ENCODE measurements at regions not wholly inside any gene's neighbourhood (a gene's known extent, or its start where the extent isn't known, plus 50 kb on each side); places are given as distances from the start of the nearest gene placed in this dataset.

DNA sequence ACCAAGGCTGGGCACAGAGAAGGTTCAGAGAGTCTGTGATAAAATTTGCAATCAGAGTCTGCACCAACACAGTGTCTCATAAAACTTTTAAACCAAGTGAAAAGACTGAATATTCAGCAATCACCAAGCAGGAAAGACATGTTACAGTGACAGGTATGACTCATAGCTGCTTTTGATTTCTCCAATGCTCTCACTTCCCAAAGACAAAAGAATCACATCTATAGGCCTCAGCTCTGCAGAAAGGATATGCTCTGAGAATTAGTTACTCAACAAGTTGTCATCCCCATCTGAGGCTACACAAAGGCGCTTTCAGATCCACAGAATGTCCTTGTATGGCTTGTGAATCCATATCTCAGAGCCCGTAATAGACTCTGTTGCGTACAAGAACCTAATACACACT lies 92.5 kb downstream of the KCNF1 start:
- TF ChIP-seq, protein P1, sequence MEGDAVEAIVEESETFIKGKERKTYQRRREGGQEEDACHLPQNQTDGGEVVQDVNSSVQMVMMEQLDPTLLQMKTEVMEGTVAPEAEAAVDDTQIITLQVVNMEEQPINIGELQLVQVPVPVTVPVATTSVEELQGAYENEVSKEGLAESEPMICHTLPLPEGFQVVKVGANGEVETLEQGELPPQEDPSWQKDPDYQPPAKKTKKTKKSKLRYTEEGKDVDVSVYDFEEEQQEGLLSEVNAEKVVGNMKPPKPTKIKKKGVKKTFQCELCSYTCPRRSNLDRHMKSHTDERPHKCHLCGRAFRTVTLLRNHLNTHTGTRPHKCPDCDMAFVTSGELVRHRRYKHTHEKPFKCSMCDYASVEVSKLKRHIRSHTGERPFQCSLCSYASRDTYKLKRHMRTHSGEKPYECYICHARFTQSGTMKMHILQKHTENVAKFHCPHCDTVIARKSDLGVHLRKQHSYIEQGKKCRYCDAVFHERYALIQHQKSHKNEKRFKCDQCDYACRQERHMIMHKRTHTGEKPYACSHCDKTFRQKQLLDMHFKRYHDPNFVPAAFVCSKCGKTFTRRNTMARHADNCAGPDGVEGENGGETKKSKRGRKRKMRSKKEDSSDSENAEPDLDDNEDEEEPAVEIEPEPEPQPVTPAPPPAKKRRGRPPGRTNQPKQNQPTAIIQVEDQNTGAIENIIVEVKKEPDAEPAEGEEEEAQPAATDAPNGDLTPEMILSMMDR (IDR thresholded peaks at IDR 0.05), result no peak
- TF ChIP-seq TAF1 (IDR thresholded peaks at IDR 0.05; ENCODE audit: borderline replicate concordance, low read depth, low read length) (no peak), NFIC (IDR thresholded peaks at IDR 0.05; ENCODE audit: borderline replicate concordance) (no peak), RAD21 (IDR thresholded peaks at IDR 0.05; ENCODE audit: low read length) (no peak), TEAD4 (IDR thresholded peaks at IDR 0.05; ENCODE audit: borderline replicate concordance, insufficient read depth) (no peak), EP300 (IDR thresholded peaks at IDR 0.05; ENCODE audit: borderline replicate concordance in 1 of 2, low read depth in 1 of 2, low read length in 1 of 2) (no peak), GABPA (IDR thresholded peaks at IDR 0.05; ENCODE audit: low read depth) (no peak), POLR2AphosphoS5 (IDR thresholded peaks at IDR 0.05; ENCODE audit: low read depth, low read length) (no peak), YY1 (IDR thresholded peaks at IDR 0.05; ENCODE audit: low read depth) (no peak)
- TF ChIP-seq, protein P2, sequence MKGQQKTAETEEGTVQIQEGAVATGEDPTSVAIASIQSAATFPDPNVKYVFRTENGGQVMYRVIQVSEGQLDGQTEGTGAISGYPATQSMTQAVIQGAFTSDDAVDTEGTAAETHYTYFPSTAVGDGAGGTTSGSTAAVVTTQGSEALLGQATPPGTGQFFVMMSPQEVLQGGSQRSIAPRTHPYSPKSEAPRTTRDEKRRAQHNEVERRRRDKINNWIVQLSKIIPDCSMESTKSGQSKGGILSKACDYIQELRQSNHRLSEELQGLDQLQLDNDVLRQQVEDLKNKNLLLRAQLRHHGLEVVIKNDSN (IDR thresholded peaks at IDR 0.05; ENCODE audit: borderline replicate concordance, low read depth), result no peak
- TF ChIP-seq, protein P3, sequence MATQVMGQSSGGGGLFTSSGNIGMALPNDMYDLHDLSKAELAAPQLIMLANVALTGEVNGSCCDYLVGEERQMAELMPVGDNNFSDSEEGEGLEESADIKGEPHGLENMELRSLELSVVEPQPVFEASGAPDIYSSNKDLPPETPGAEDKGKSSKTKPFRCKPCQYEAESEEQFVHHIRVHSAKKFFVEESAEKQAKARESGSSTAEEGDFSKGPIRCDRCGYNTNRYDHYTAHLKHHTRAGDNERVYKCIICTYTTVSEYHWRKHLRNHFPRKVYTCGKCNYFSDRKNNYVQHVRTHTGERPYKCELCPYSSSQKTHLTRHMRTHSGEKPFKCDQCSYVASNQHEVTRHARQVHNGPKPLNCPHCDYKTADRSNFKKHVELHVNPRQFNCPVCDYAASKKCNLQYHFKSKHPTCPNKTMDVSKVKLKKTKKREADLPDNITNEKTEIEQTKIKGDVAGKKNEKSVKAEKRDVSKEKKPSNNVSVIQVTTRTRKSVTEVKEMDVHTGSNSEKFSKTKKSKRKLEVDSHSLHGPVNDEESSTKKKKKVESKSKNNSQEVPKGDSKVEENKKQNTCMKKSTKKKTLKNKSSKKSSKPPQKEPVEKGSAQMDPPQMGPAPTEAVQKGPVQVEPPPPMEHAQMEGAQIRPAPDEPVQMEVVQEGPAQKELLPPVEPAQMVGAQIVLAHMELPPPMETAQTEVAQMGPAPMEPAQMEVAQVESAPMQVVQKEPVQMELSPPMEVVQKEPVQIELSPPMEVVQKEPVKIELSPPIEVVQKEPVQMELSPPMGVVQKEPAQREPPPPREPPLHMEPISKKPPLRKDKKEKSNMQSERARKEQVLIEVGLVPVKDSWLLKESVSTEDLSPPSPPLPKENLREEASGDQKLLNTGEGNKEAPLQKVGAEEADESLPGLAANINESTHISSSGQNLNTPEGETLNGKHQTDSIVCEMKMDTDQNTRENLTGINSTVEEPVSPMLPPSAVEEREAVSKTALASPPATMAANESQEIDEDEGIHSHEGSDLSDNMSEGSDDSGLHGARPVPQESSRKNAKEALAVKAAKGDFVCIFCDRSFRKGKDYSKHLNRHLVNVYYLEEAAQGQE (IDR thresholded peaks at IDR 0.05; ENCODE audit: low read depth, low read length), result no peak
- TF ChIP-seq, protein P4, sequence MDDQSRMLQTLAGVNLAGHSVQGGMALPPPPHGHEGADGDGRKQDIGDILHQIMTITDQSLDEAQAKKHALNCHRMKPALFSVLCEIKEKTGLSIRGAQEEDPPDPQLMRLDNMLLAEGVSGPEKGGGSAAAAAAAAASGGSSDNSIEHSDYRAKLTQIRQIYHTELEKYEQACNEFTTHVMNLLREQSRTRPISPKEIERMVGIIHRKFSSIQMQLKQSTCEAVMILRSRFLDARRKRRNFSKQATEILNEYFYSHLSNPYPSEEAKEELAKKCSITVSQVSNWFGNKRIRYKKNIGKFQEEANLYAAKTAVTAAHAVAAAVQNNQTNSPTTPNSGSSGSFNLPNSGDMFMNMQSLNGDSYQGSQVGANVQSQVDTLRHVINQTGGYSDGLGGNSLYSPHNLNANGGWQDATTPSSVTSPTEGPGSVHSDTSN (IDR thresholded peaks at IDR 0.05), result peak; percentile 68

Data from SK-N-SH (cell line).